SJSA1 (cell line): ENCODE measurements at regions not wholly inside any gene's neighbourhood (a gene's known extent, or its start where the extent isn't known, plus 50 kb on each side); places are given as distances from the start of the nearest gene placed in this dataset.
"Not testable (repeated sequence)": the region's sequence is repeated elsewhere in the genome, so short reads cannot be mapped to it uniquely, and the experiment has no call there.

Experiments
- DNase-seq, 2 experiments: peaks; one replicate each; pipeline ENCODE4 v3.0.0-alpha.2; 2015 to 2020; ENCODE audit warnings: low spot score in 2 of 2, low read depth in 1 of 2
- H3K27ac ChIP-seq: fragments of 250-450 bp; sonication (Bioruptor Pico); 2 replicates; pipeline ENCODE4 v1.5.1; 2020; ENCODE audit warnings: mild to moderate bottlenecking, moderate library complexity
- H3K27me3 ChIP-seq: fragments of 250-450 bp; sonication (Bioruptor Pico); replicated peaks from 2 replicates; pipeline ENCODE4 v1.5.1; 2020; ENCODE audit warnings: mild to moderate bottlenecking, moderate library complexity
- H3K36me3 ChIP-seq: fragments of 250-450 bp; sonication (Bioruptor Pico); 2 replicates; pipeline ENCODE4 v1.5.1; 2020; ENCODE audit warnings: mild to moderate bottlenecking
- H3K4me1 ChIP-seq: fragments of 250-450 bp; sonication (Bioruptor Pico); replicated peaks from 2 replicates; pipeline ENCODE4 v1.6.1; 2021; ENCODE audit warnings: mild to moderate bottlenecking
- H3K4me3 ChIP-seq: fragments of 250-450 bp; sonication (Bioruptor Pico); 2 replicates; pipeline ENCODE4 v1.5.1; 2020; ENCODE audit warnings: mild to moderate bottlenecking
- H3K9me3 ChIP-seq: fragments of 250-450 bp; sonication (Bioruptor Pico); replicated peaks from 2 replicates; pipeline ENCODE4 v1.5.1; 2020; ENCODE audit warnings: mild to moderate bottlenecking

GRCh38 chr2:63737081-63737751, 104.5 kb upstream of the UGP2 start:
- Histone ChIP-seq H3K4me3 (no peak overlapping the region), H3K27ac (no peak overlapping the region)

GRCh38 chr2:63738019-63738418, 103.7 kb upstream of the UGP2 start:
- no peaks in the 10 kb centered on the region for H3K36me3 ChIP-seq
- no peaks in the 10 kb centered on the region for H3K9me3 ChIP-seq
- no peak overlapping the region for H3K4me3 ChIP-seq
- DNase-seq = no peak
- peaks cover 6% of the 10 kb centered on the region for H3K4me1 ChIP-seq
- no peak overlapping the region for H3K27ac ChIP-seq
- no peaks in the 10 kb centered on the region for H3K27me3 ChIP-seq

More at GRCh38 chr2:63737081-63737751, 104.5 kb upstream of the UGP2 start:
- Histone ChIP-seq H3K36me3 (no peaks in the 10 kb centered on the region), H3K27me3 (no peaks in the 10 kb centered on the region), H3K9me3 (no peaks in the 10 kb centered on the region), H3K4me1 (peaks cover 4% of the 10 kb centered on the region)
- no peak for DNase-seq

GRCh38 chr2:63739180-63739579, 102.5 kb upstream of the UGP2 start:
- H3K27me3 ChIP-seq, H3K4me3 ChIP-seq, DNase-seq, H3K27ac ChIP-seq, H3K4me1 ChIP-seq, H3K36me3 ChIP-seq, H3K9me3 ChIP-seq: not testable (repeated sequence)

GRCh38 chr2:63740020-63740419, 101.7 kb upstream of the UGP2 start:
- Histone ChIP-seq H3K4me1 (peaks cover 6% of the 10 kb centered on the region), H3K9me3 (no peaks in the 10 kb centered on the region), H3K27ac (no peak overlapping the region), H3K4me3 (no peak overlapping the region), H3K27me3 (no peaks in the 10 kb centered on the region), H3K36me3 (no peaks in the 10 kb centered on the region)
- DNase-seq = no peak

GRCh38 chr2:63740943-63741342, 100.8 kb upstream of the UGP2 start:
- DNase-seq = no peak
- no peaks in the 10 kb centered on the region for H3K27me3 ChIP-seq
- H3K27ac ChIP-seq = no peak overlapping the region
- H3K36me3 ChIP-seq = no peaks in the 10 kb centered on the region
- H3K9me3 ChIP-seq = no peaks in the 10 kb centered on the region
- H3K4me1 ChIP-seq = peaks cover 6% of the 10 kb centered on the region
- H3K4me3 ChIP-seq = no peak overlapping the region

- no peaks in the 10 kb centered on the region for H3K9me3 ChIP-seq
- H3K4me1 ChIP-seq = peaks cover 6% of the 10 kb centered on the region
- H3K4me3 ChIP-seq = no peak overlapping the region
- H3K27me3 ChIP-seq = no peaks in the 10 kb centered on the region
- H3K27ac ChIP-seq = no peak overlapping the region
- no peak for DNase-seq
- H3K36me3 ChIP-seq = no peaks in the 10 kb centered on the region
Measured at GRCh38 chr2:63741884-63742579, 99.7 kb upstream of the UGP2 start.

GRCh38 chr2:63742580-63742976, 99.1 kb upstream of the UGP2 start:
- peaks cover 6% of the 10 kb centered on the region for H3K4me1 ChIP-seq
- no peak overlapping the region for H3K27ac ChIP-seq
- no peaks in the 10 kb centered on the region for H3K36me3 ChIP-seq
- H3K9me3 ChIP-seq = no peaks in the 10 kb centered on the region
- no peaks in the 10 kb centered on the region for H3K27me3 ChIP-seq
- DNase-seq = no peak
- no peak overlapping the region for H3K4me3 ChIP-seq

- H3K36me3 ChIP-seq = no peaks in the 10 kb centered on the region
- no peaks in the 10 kb centered on the region for H3K27me3 ChIP-seq
- H3K4me3 ChIP-seq = no peak overlapping the region
- H3K27ac ChIP-seq = no peak overlapping the region
- H3K9me3 ChIP-seq = no peaks in the 10 kb centered on the region
- peaks cover 6% of the 10 kb centered on the region for H3K4me1 ChIP-seq
- DNase-seq = no peak
Measured at GRCh38 chr2:63743170-63743981, 98.3 kb upstream of the UGP2 start.

GRCh38 chr2:63743982-63744966, 97.4 kb upstream of the UGP2 start:
- H3K36me3 ChIP-seq = no peaks in the 10 kb centered on the region
- peaks cover 6% of the 10 kb centered on the region for H3K4me1 ChIP-seq
- H3K27me3 ChIP-seq = no peaks in the 10 kb centered on the region
- DNase-seq = no peak
- no peak overlapping the region for H3K4me3 ChIP-seq
- no peak overlapping the region for H3K27ac ChIP-seq
- 0 out of 2 replicates have a peak, but pooled peaks cover 2% of the 10 kb centered on the region for H3K9me3 ChIP-seq

- not testable (repeated sequence) for DNase-seq, H3K36me3 ChIP-seq, H3K4me3 ChIP-seq, H3K9me3 ChIP-seq, H3K4me1 ChIP-seq, H3K27me3 ChIP-seq, H3K27ac ChIP-seq
Measured at GRCh38 chr2:63746548-63746947, 95.1 kb upstream of the UGP2 start.

GRCh38 chr2:63751901-63752300, 89.8 kb upstream of the UGP2 start:
- peaks cover 6% of the 10 kb centered on the region; the same call in 1 of the 2 replicates for H3K4me1 ChIP-seq
- no peak overlapping the region for H3K27ac ChIP-seq
- H3K27me3 ChIP-seq = no peaks in the 10 kb centered on the region
- H3K9me3 ChIP-seq = peaks cover 2% of the 10 kb centered on the region; the same call in 1 of the 2 replicates
- no peaks in the 10 kb centered on the region for H3K36me3 ChIP-seq
- no peak for DNase-seq
- H3K4me3 ChIP-seq = no peak overlapping the region

- DNase-seq = no peak
- H3K27ac ChIP-seq = no peak overlapping the region
- peaks cover 6% of the 10 kb centered on the region; the same call in 1 of the 2 replicates for H3K4me1 ChIP-seq
- H3K9me3 ChIP-seq = no peaks in the 10 kb centered on the region
- H3K4me3 ChIP-seq = no peak overlapping the region
- no peaks in the 10 kb centered on the region for H3K36me3 ChIP-seq
- no peaks in the 10 kb centered on the region for H3K27me3 ChIP-seq
Measured at GRCh38 chr2:63755216-63755615, 86.5 kb upstream of the UGP2 start.

- Histone ChIP-seq H3K36me3 (no peaks in the 10 kb centered on the region), H3K27ac (no peak overlapping the region), H3K9me3 (no peaks in the 10 kb centered on the region), H3K27me3 (no peaks in the 10 kb centered on the region), H3K4me1 (peaks cover 6% of the 10 kb centered on the region; the same call in 1 of the 2 replicates), H3K4me3 (no peak overlapping the region)
- no peak for DNase-seq
Measured at GRCh38 chr2:63755965-63756364, 85.7 kb upstream of the UGP2 start.
